MM.1S (cell line): ENCODE measurements at regions not wholly inside any gene's neighbourhood (a gene's known extent, or its start where the extent isn't known, plus 50 kb on each side); places are given as distances from the start of the nearest gene placed in this dataset.

ENCODE experiments used
- DNase-seq: peaks from one replicate; pipeline ENCODE4 v3.0.0-alpha.2; 2015
- H2AFZ ChIP-seq: fragments of 300-600 bp; sonication (generic); 2 replicates; pipeline ENCODE4 v1.6.0; 2016; ENCODE audit warnings: antibody characterized with exemption, low read length
- H3F3A ChIP-seq: fragments of 300-600 bp; sonication (generic); 2 replicates; pipeline ENCODE4 v1.6.1; 2016; ENCODE audit warnings: mild to moderate bottlenecking, antibody characterized with exemption, low read length, moderate library complexity, mixed read lengths; ENCODE audit not compliant: insufficient read depth
- H3K27ac ChIP-seq: fragments of 300-600 bp; sonication (generic); 2 replicates; pipeline ENCODE4 v1.5.1; 2016; ENCODE audit warnings: mild to moderate bottlenecking, low read length
- H3K27me3 ChIP-seq: fragments of 300-600 bp; sonication (generic); replicated peaks from 2 replicates; pipeline ENCODE4 v1.6.0; 2016; ENCODE audit warnings: low read length; ENCODE audit not compliant: insufficient read depth
- H3K36me3 ChIP-seq: fragments of 300-600 bp; sonication (generic); replicated peaks from 2 replicates; pipeline ENCODE4 v1.6.1; 2016; ENCODE audit warnings: mild to moderate bottlenecking, low read length, mixed read lengths; ENCODE audit not compliant: insufficient read depth
- H3K4me1 ChIP-seq: fragments of 300-600 bp; sonication (generic); 2 replicates; pipeline ENCODE4 v1.6.1; 2016; ENCODE audit warnings: low read length, mixed read lengths
- H3K4me2 ChIP-seq: fragments of 300-600 bp; sonication (generic); 2 replicates; pipeline ENCODE4 v1.6.0; 2016; ENCODE audit warnings: low read depth, low read length
- H3K4me3 ChIP-seq: fragments of 300-600 bp; sonication (generic); 2 replicates; pipeline ENCODE4 v1.5.1; 2016; ENCODE audit warnings: low read length, mixed read lengths
- H3K79me2 ChIP-seq: fragments of 300-600 bp; sonication (generic); 2 replicates; pipeline ENCODE4 v1.6.1; 2016; ENCODE audit warnings: mixed run types, low read length, mixed read lengths
- H3K9ac ChIP-seq: fragments of 300-600 bp; sonication (generic); 2 replicates; pipeline ENCODE4 v1.6.1; 2016; ENCODE audit warnings: low read length, mixed read lengths
- H3K9me2 ChIP-seq: fragments of 300-600 bp; sonication (generic); replicated peaks from 2 replicates; pipeline ENCODE4 v1.6.1; 2016; ENCODE audit warnings: mild to moderate bottlenecking, low read length, mixed read lengths; ENCODE audit not compliant: insufficient read depth
- H3K9me3 ChIP-seq: fragments of 300-600 bp; sonication (generic); replicated peaks from 2 replicates; pipeline ENCODE4 v1.6.1; 2016; ENCODE audit warnings: mild to moderate bottlenecking, low read length, mixed read lengths; ENCODE audit not compliant: insufficient read depth
- H4K20me1 ChIP-seq: fragments of 300-600 bp; sonication (generic); 2 replicates; pipeline ENCODE4 v1.6.1; 2016; ENCODE audit warnings: mild to moderate bottlenecking, low read length, moderate library complexity, mixed read lengths; ENCODE audit not compliant: insufficient read depth
- CTCF ChIP-seq: fragments of 300-600 bp; sonication (generic); IDR thresholded peaks from 2 replicates; pipeline ENCODE4 v1.5.1; 2016; ENCODE audit warnings: antibody characterized with exemption, low read length, mixed read lengths
- EZH2 ChIP-seq: fragments of 300-600 bp; sonication (generic); optimal IDR thresholded peaks from 2 replicates; pipeline ENCODE3; 2017; ENCODE audit warnings: low read depth, mild to moderate bottlenecking, antibody characterized with exemption, low read length, mixed read lengths
- EZH2phosphoT487 ChIP-seq: fragments of 300-600 bp; sonication (generic); IDR thresholded peaks from 2 replicates; pipeline ENCODE4 v1.6.1; 2018; ENCODE audit warnings: antibody characterized with exemption, low read length

- no peaks in the 10 kb centered on the region for H3K9me2 ChIP-seq
- H3K9ac ChIP-seq, result no peak overlapping the region
- H3K79me2 ChIP-seq, result no peaks in the 10 kb centered on the region
- no peak overlapping the region for H2AFZ ChIP-seq
- H4K20me1 ChIP-seq, result no peaks in the 10 kb centered on the region
- no peaks in the 10 kb centered on the region for H3K27me3 ChIP-seq
- H3K4me2 ChIP-seq, result no peak overlapping the region
- no peak overlapping the region for H3K27ac ChIP-seq
- H3K9me3 ChIP-seq, result no peaks in the 10 kb centered on the region
- H3K4me1 ChIP-seq, result no peaks in the 10 kb centered on the region
- no peak for DNase-seq
- no peak overlapping the region for H3K4me3 ChIP-seq
- H3F3A ChIP-seq, result no peaks in the 10 kb centered on the region
- H3K36me3 ChIP-seq, result no peaks in the 10 kb centered on the region
- TF ChIP-seq EZH2phosphoT487, result no peak
- no peak for TF ChIP-seq EZH2
Measured at GRCh38 chr2:39860538-39860937, 81.5 kb upstream of the THUMPD2 start.

- TF ChIP-seq CTCF, result no peak
- no peak for TF ChIP-seq EZH2phosphoT487
- TF ChIP-seq EZH2, result no peak
- Histone ChIP-seq H3K4me1 (no peaks in the 10 kb centered on the region), H3K4me2 (no peak overlapping the region)
Measured at GRCh38 chr2:39858677-39859076, 79.6 kb upstream of the THUMPD2 start.

GRCh38 chr2:39855856-39856255, 76.8 kb upstream of the THUMPD2 start:
- H3K79me2 ChIP-seq, result no peaks in the 10 kb centered on the region
- H2AFZ ChIP-seq, result no peak overlapping the region
- TF ChIP-seq EZH2, result no peak
- TF ChIP-seq CTCF, result no peak
- no peak for TF ChIP-seq EZH2phosphoT487

More at GRCh38 chr2:39858677-39859076, 79.6 kb upstream of the THUMPD2 start:
- no peaks in the 10 kb centered on the region for H3K9me3 ChIP-seq
- H3K79me2 ChIP-seq, result no peaks in the 10 kb centered on the region
- H4K20me1 ChIP-seq, result no peaks in the 10 kb centered on the region
- H3K27ac ChIP-seq, result no peak overlapping the region
- H3K27me3 ChIP-seq, result no peaks in the 10 kb centered on the region
- no peak overlapping the region for H3K9ac ChIP-seq
- H3K9me2 ChIP-seq, result no peaks in the 10 kb centered on the region
- no peak for DNase-seq
- H2AFZ ChIP-seq, result no peak overlapping the region
- H3F3A ChIP-seq, result no peaks in the 10 kb centered on the region
- no peak overlapping the region for H3K4me3 ChIP-seq
- no peaks in the 10 kb centered on the region for H3K36me3 ChIP-seq

GRCh38 chr2:39854771-39855170, 75.7 kb upstream of the THUMPD2 start:
- peaks cover 15% of the 10 kb centered on the region for H3K4me1 ChIP-seq
- H3K4me3 ChIP-seq, result no peak overlapping the region
- peaks cover 8% of the 10 kb centered on the region; the same call in 1 of the 2 replicates for H3F3A ChIP-seq
- no peak for DNase-seq
- no peaks in the 10 kb centered on the region for H3K9me2 ChIP-seq
- no peaks in the 10 kb centered on the region for H3K9me3 ChIP-seq
- no peaks in the 10 kb centered on the region for H3K27me3 ChIP-seq
- H3K27ac ChIP-seq, result no peak overlapping the region
- H3K36me3 ChIP-seq, result no peaks in the 10 kb centered on the region
- TF ChIP-seq EZH2, result no peak
- no peak for TF ChIP-seq CTCF
- no peak for TF ChIP-seq EZH2phosphoT487
- no peaks in the 10 kb centered on the region for H3K79me2 ChIP-seq
- H2AFZ ChIP-seq, result no peak overlapping the region
- no peak overlapping the region for H3K9ac ChIP-seq
- no peak overlapping the region for H3K4me2 ChIP-seq
- H4K20me1 ChIP-seq, result no peaks in the 10 kb centered on the region

More at GRCh38 chr2:39855856-39856255, 76.8 kb upstream of the THUMPD2 start:
- DNase-seq, result no peak
- no peaks in the 10 kb centered on the region for H3K9me2 ChIP-seq
- H3K4me1 ChIP-seq, result peaks cover 14% of the 10 kb centered on the region
- H3K9ac ChIP-seq, result no peak overlapping the region
- H3K9me3 ChIP-seq, result no peaks in the 10 kb centered on the region
- no peaks in the 10 kb centered on the region for H3K27me3 ChIP-seq
- no peaks in the 10 kb centered on the region for H4K20me1 ChIP-seq
- no peak overlapping the region for H3K27ac ChIP-seq
- no peak overlapping the region for H3K4me3 ChIP-seq
- H3K4me2 ChIP-seq, result no peak overlapping the region
- no peaks in the 10 kb centered on the region for H3K36me3 ChIP-seq
- H3F3A ChIP-seq, result peaks cover 8% of the 10 kb centered on the region; the same call in 1 of the 2 replicates
